H1 (cell line): ENCODE measurements at regions not wholly inside any gene's neighbourhood (a gene's known extent, or its start where the extent isn't known, plus 50 kb on each side); places are given as distances from the start of the nearest gene placed in this dataset.

Experiments
- CTCF ChIA-PET: fragments of 300-600 bp; sonication (Branson Sonifier 250); formaldehyde crosslinking; loops from one replicate; lab custom pipeline; 2021; ENCODE audit not compliant: partially characterized antibody; lab: Charles Lee
- POLR2A ChIA-PET: fragments of 300-600 bp; sonication (Branson Sonifier 250); formaldehyde crosslinking; loops from one replicate; lab custom pipeline; 2021; ENCODE audit warnings: inconsistent platforms; ENCODE audit not compliant: partially characterized antibody; lab: Charles Lee
- DNase-seq, 2 experiments: peaks; one replicate each; pipeline versions ENCODE4 v3.0.0 to v3.0.0-alpha.2; 2010 to 2022; ENCODE audit warnings: low spot score in 2 of 2, low read depth in 1 of 2, mixed read lengths in 1 of 2
- FAIRE-seq: peaks from 2 replicates; lab custom pipeline; 2011; peaks lifted over from hg19 to GRCh38; lab: Jason Lieb, UNC
- H2AFZ ChIP-seq: 2 replicates; pipeline ENCODE4 v1.8.1; 2012; ENCODE audit warnings: low read length, inconsistent platforms
- H2AK5ac ChIP-seq: 2 replicates; pipeline ENCODE4 v1.6.1; 2013; ENCODE audit warnings: low read depth, low read length
- H2BK120ac ChIP-seq: replicated peaks from 2 replicates; pipeline ENCODE3; 2013; ENCODE audit warnings: low read depth, low read length, inconsistent platforms
- H2BK12ac ChIP-seq: 2 replicates; pipeline ENCODE4 v1.6.1; 2013; ENCODE audit warnings: low read depth, low read length
- H2BK15ac ChIP-seq: 2 replicates; pipeline ENCODE4 v1.6.1; 2013; ENCODE audit warnings: low read length
- H2BK20ac ChIP-seq: 2 replicates; pipeline ENCODE4 v1.6.1; 2013; ENCODE audit warnings: low read length
- H2BK5ac ChIP-seq: 2 replicates; pipeline ENCODE4 v1.6.1; 2013; ENCODE audit warnings: low read depth, low read length
- H3K14ac ChIP-seq: 2 replicates; pipeline ENCODE4 v1.6.1; 2013; ENCODE audit warnings: inconsistent platforms; ENCODE audit not compliant: insufficient read length
- H3K18ac ChIP-seq: 2 replicates; pipeline ENCODE4 v1.6.1; 2013; ENCODE audit warnings: low read length; ENCODE audit errors: extremely low read depth
- H3K23ac ChIP-seq: 2 replicates; pipeline ENCODE4 v1.6.1; 2013; ENCODE audit warnings: inconsistent platforms; ENCODE audit not compliant: insufficient read length
- H3K23me2 ChIP-seq: 2 replicates; pipeline ENCODE4 v1.6.1; 2013; ENCODE audit warnings: low read depth, low read length
- H3K27ac ChIP-seq: 2 replicates; pipeline ENCODE4 v1.6.1; 2011; ENCODE audit warnings: low read depth, low read length, inconsistent platforms
- H3K27me3 ChIP-seq, 4 experiments: replicated peaks in 1 of 4; 1 replicate in 1 of 4; 2 replicates in 3 of 4; pipeline versions ENCODE4 v1.6.1 to v1.8.1; 2011 to 2013; ENCODE audit warnings: low read length in 3 of 4, mild to moderate bottlenecking in 3 of 4, inconsistent platforms in 2 of 4, mixed read lengths in 2 of 4, moderate library complexity in 1 of 4; ENCODE audit not compliant: control insufficient read depth in 3 of 4, insufficient read depth in 3 of 4; ENCODE audit errors: extremely low read depth in 1 of 4
- H3K36me3 ChIP-seq, 4 experiments: 2 replicates each; pipeline versions ENCODE4 v1.6.1 to v1.8.1; 2011 to 2013; ENCODE audit warnings: mild to moderate bottlenecking in 4 of 4, low read length in 3 of 4, moderate library complexity in 2 of 4, control low read depth in 1 of 4, inconsistent platforms in 1 of 4; ENCODE audit not compliant: insufficient read depth in 4 of 4, control insufficient read depth in 2 of 4
- H3K4ac ChIP-seq: replicated peaks from 2 replicates; pipeline ENCODE3; 2013; ENCODE audit warnings: low read length, low read depth, mixed read lengths, inconsistent platforms; ENCODE audit not compliant: insufficient read length
- H3K4me1 ChIP-seq, 4 experiments: replicated peaks in 1 of 4; 1 replicate in 1 of 4; 2 replicates in 3 of 4; pipeline versions ENCODE4 v1.6.1 to v1.8.1; 2011 to 2013; ENCODE audit warnings: low read length in 3 of 4, inconsistent platforms in 2 of 4, mixed read lengths in 1 of 4; ENCODE audit not compliant: insufficient read depth in 4 of 4, control insufficient read depth in 3 of 4
- H3K4me2 ChIP-seq, 2 experiments: 2 replicates each; pipeline versions ENCODE4 v1.6.1 to v1.8.1; 2011 to 2013; ENCODE audit warnings: low read depth in 2 of 2, low read length in 2 of 2, control low read depth in 1 of 2, inconsistent platforms in 1 of 2, mild to moderate bottlenecking in 1 of 2; ENCODE audit not compliant: insufficient read depth in 1 of 2
- H3K4me3 ChIP-seq, 4 experiments: fragments of 200-600, 300-600 bp in 1 of 4; sonication (generic), shearing (Covaris generic), sonication (Bioruptor Twin) in 1 of 4; 2 replicates each; pipeline versions ENCODE4 v1.5.1 to v1.8.1; 2011 to 2016; ENCODE audit warnings: low read length in 4 of 4, low read depth in 3 of 4, control low read depth in 2 of 4, inconsistent platforms in 2 of 4, mild to moderate bottlenecking in 2 of 4, mixed read lengths in 1 of 4, moderate library complexity in 1 of 4; ENCODE audit not compliant: insufficient read depth in 2 of 4; ENCODE audit errors: extremely low read depth in 1 of 4
- H3K56ac ChIP-seq: replicated peaks from 2 replicates; pipeline ENCODE3; 2013; ENCODE audit warnings: low read depth, mild to moderate bottlenecking, mixed read lengths, low read length, inconsistent platforms; ENCODE audit not compliant: insufficient read length
- H3K79me1 ChIP-seq: 2 replicates; pipeline ENCODE4 v1.6.1; 2013; ENCODE audit warnings: low read depth, low read length, control low read depth
- H3K79me2 ChIP-seq, 2 experiments: 2 replicates each; pipeline versions ENCODE4 v1.6.1 to v1.8.1; 2012 to 2013; ENCODE audit warnings: low read length in 2 of 2, mild to moderate bottlenecking in 2 of 2, inconsistent platforms in 1 of 2; ENCODE audit not compliant: insufficient read depth in 2 of 2, control insufficient read depth in 1 of 2
- H3K9ac ChIP-seq, 4 experiments: replicated peaks in 1 of 4; 1 replicate in 1 of 4; 2 replicates in 3 of 4; pipeline versions ENCODE4 v1.6.1 to v1.8.1; 2011 to 2013; ENCODE audit warnings: low read depth in 3 of 4, low read length in 3 of 4, control low read depth in 2 of 4, mild to moderate bottlenecking in 2 of 4, moderate library complexity in 2 of 4, inconsistent platforms in 1 of 4; ENCODE audit errors: extremely low read depth in 1 of 4
- H3K9me3 ChIP-seq, 2 experiments: 2 replicates each; pipeline versions ENCODE4 v1.6.1 to v1.8.1; 2012 to 2013; ENCODE audit warnings: mild to moderate bottlenecking in 2 of 2, moderate library complexity in 2 of 2, control low read depth in 1 of 2, inconsistent platforms in 1 of 2, low read depth in 1 of 2, low read length in 1 of 2, mixed read lengths in 1 of 2; ENCODE audit not compliant: insufficient read depth in 2 of 2
- H4K20me1 ChIP-seq, 2 experiments: replicated peaks in 1 of 2; 2 replicates each; pipeline versions ENCODE3 to v1.8.1; 2011 to 2013; ENCODE audit warnings: inconsistent platforms in 2 of 2, low read length in 2 of 2, mild to moderate bottlenecking in 1 of 2; ENCODE audit not compliant: insufficient read depth in 2 of 2, control insufficient read depth in 1 of 2
- H4K5ac ChIP-seq: 2 replicates; pipeline ENCODE4 v1.6.1; 2013; ENCODE audit warnings: low read length, low read depth, mixed read lengths, inconsistent platforms; ENCODE audit not compliant: insufficient read length
- H4K8ac ChIP-seq: 2 replicates; pipeline ENCODE4 v1.8.0; 2013; ENCODE audit warnings: mild to moderate bottlenecking, moderate library complexity, low read length, inconsistent platforms; ENCODE audit not compliant: insufficient read depth; ENCODE audit errors: extremely low read depth
- H4K91ac ChIP-seq: replicated peaks from 2 replicates; pipeline ENCODE3; 2013; ENCODE audit warnings: low read length, mixed read lengths, inconsistent platforms; ENCODE audit not compliant: insufficient read length
- EZH2 ChIP-seq: fragments of 200-600 bp; sonication (generic); IDR thresholded peaks from 2 replicates; pipeline ENCODE4 v1.7.1; 2012; ENCODE audit warnings: low read depth, mild to moderate bottlenecking, moderate library complexity, low read length, inconsistent platforms; ENCODE audit not compliant: severe bottlenecking
- FOSL1 ChIP-seq: IDR thresholded peaks from 2 replicates; pipeline ENCODE4 v1.6.1; 2011; ENCODE audit warnings: mild to moderate bottlenecking, low read depth, low read length, moderate library complexity; ENCODE audit not compliant: insufficient read depth
- KDM1A ChIP-seq: fragments of 200-600, 300-600 bp; sonication (generic); IDR thresholded peaks from 2 replicates; pipeline ENCODE4 v1.7.1; 2016; ENCODE audit warnings: mild to moderate bottlenecking, low read length, borderline replicate concordance
- POLR2A ChIP-seq, 2 experiments: IDR thresholded peaks; 1 replicate in 1 of 2; 2 replicates in 1 of 2; pipeline ENCODE4 v1.6.1; 2011; ENCODE audit warnings: low read depth in 2 of 2, low read length in 2 of 2, mild to moderate bottlenecking in 2 of 2; ENCODE audit errors: control extremely low read depth in 1 of 2
- POLR2AphosphoS5 ChIP-seq: IDR thresholded peaks from 2 replicates; pipeline ENCODE4 v1.6.1; 2011; ENCODE audit warnings: low read depth, low read length
- SIRT6 ChIP-seq: IDR thresholded peaks from one replicate; pipeline ENCODE4 v1.7.1; 2012; ENCODE audit warnings: low read length, inconsistent platforms
- TCF12 ChIP-seq: IDR thresholded peaks from 2 replicates; pipeline ENCODE4 v1.6.1; 2011; ENCODE audit warnings: low read depth, mild to moderate bottlenecking, low read length
- YY1 ChIP-seq: IDR thresholded peaks from 2 replicates; pipeline ENCODE4 v1.6.1; 2011; ENCODE audit warnings: low read depth, mild to moderate bottlenecking, low read length
- WGBS, 2 experiments: shearing (Covaris generic) in 1 of 2; methylation state at CpG; one replicate each; pipeline versions ENCODE4 v1.1.6 to v1.1.7; 2013 to 2015; ENCODE audit warnings: low lambda C conversion rate in 2 of 2, mixed read lengths in 2 of 2, inconsistent platforms in 1 of 2, low coverage in 1 of 2, missing lambda C conversion rate in 1 of 2; ENCODE audit not compliant: insufficient replicate concordance in 2 of 2, insufficient coverage in 1 of 2, insufficient read length in 1 of 2; ENCODE audit errors: extremely low coverage in 1 of 2, missing lambda C conversion rate in 1 of 2; 5-methylcytosine and 5-hydroxymethylcytosine counted together
- TF ChIP-seq, protein P1 (sequence below): IDR thresholded peaks from 2 replicates; pipeline ENCODE4 v1.6.1; 2012; ENCODE audit warnings: inconsistent platforms

DNA sequence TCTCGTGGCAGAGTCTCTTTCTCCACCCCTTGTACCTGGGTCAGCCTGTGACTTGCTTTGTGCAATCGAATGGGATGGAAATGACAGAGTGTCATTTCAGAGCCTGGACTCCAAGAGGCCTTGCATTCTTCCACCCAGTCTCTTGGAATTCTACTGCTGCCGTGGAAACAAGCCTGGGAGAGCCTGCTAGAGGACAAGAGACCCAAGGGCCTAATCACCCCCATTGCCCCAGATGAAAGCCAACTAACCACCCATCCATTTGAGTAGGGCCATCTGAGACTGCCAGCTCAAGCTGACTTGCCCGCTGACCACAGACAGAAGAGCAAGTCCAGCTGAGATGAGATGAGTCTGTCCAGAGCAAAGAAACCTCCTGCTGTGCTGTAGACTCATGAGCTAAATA lies 201.6 kb downstream of the PTPRU start:
- H2BK12ac ChIP-seq, result no peak overlapping the region
- no peak overlapping the region for H3K56ac ChIP-seq
- CTCF ChIA-PET, result interaction anchor here (0.7 to 2.6 kb wide), 3 partner anchors 15 to 105 kb away, joined by 3 to 7 read pairs (median 4); no protein-coding TSS in a partner anchor

More for the DNA sequence above, 201.6 kb downstream of the PTPRU start:
- H3K4ac ChIP-seq, result no peak overlapping the region
- H3K14ac ChIP-seq, result no peak overlapping the region
- no peaks in the 10 kb centered on the region for H3K9me3 ChIP-seq
- no peaks in the 10 kb centered on the region for H3K23me2 ChIP-seq
- no peak overlapping the region for H2BK20ac ChIP-seq
- peaks cover 0 to 6% (median 2%) of the 10 kb centered on the region in 4 experiments; a peak in 5 of 7 replicates for H3K4me1 ChIP-seq
- POLR2A ChIA-PET, result interaction anchor here (1.0 kb wide), 1 partner anchor 386 kb away, joined by 3 read pairs; no protein-coding TSS in a partner anchor
- no peak for FAIRE-seq
- DNase-seq, result no peak
- no peak for TF ChIP-seq YY1
- TF ChIP-seq POLR2AphosphoS5, result no peak
- no peak for TF ChIP-seq POLR2A (IDR thresholded peaks at IDR 0.05; ENCODE audit: control extremely low read depth in 1 of 2, low read depth in 2 of 2, low read length in 2 of 2)
- TF ChIP-seq SIRT6, result no peak
- TF ChIP-seq TCF12, result no peak
- no peak for TF ChIP-seq EZH2
- TF ChIP-seq FOSL1, result no peak
- TF ChIP-seq KDM1A, result no peak
- TF ChIP-seq, protein P1, sequence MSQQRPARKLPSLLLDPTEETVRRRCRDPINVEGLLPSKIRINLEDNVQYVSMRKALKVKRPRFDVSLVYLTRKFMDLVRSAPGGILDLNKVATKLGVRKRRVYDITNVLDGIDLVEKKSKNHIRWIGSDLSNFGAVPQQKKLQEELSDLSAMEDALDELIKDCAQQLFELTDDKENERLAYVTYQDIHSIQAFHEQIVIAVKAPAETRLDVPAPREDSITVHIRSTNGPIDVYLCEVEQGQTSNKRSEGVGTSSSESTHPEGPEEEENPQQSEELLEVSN, result no peak
- no peak overlapping the region for H4K5ac ChIP-seq
- H3K23ac ChIP-seq, result no peak overlapping the region
- H3K79me2 ChIP-seq, result no peaks in the 10 kb centered on the region
- H4K20me1 ChIP-seq, result no peaks in the 10 kb centered on the region
- no peak overlapping the region for H4K8ac ChIP-seq
- no peak overlapping the region for H2AFZ ChIP-seq
- peaks cover 0 to 1% (median 0%) of the 10 kb centered on the region in 4 experiments; a peak in 1 of 7 replicates for H3K27me3 ChIP-seq
- no peak overlapping the region for H3K9ac ChIP-seq
- H2BK120ac ChIP-seq, result no peak overlapping the region
- H3K27ac ChIP-seq, result no peak overlapping the region
- no peak overlapping the region for H3K18ac ChIP-seq
- no peak overlapping the region for H2AK5ac ChIP-seq
- no peak overlapping the region for H2BK15ac ChIP-seq
- H3K79me1 ChIP-seq, result no peaks in the 10 kb centered on the region
- no peak overlapping the region for H4K91ac ChIP-seq
- no peak overlapping the region for H3K4me3 ChIP-seq
- H2BK5ac ChIP-seq, result no peak overlapping the region
- no peak overlapping the region for H3K4me2 ChIP-seq
- no peaks in the 10 kb centered on the region for H3K36me3 ChIP-seq
- 91% methylated on average over 4 of the region's 4 CpGs; no CpG with 5 or more reads in 1 of the 2 experiments for WGBS, 2 experiments
